Endothelial cell of umbilical vein (primary cell): ENCODE measurements at regions not wholly inside any gene's neighbourhood (a gene's known extent, or its start where the extent isn't known, plus 50 kb on each side); places are given as distances from the start of the nearest gene placed in this dataset.

ENCODE experiments used
- BruUV-seq: library from RNA; stranded (reverse); fragments of 400-500 nt; replicated peaks from 2 replicates; lab custom pipeline; 2021; lab: Mats Ljungman, UMichigan
- CTCF ChIA-PET: fragments of 300-600, 350-600 bp; sonication (Branson Sonifier 250); formaldehyde crosslinking; loops from one replicate; lab custom pipeline; 2021; ENCODE audit warnings: antibody characterized with exemption, inconsistent platforms; lab: Charles Lee
- POLR2A ChIA-PET: fragments of 300-600, 350-600 bp; sonication (Branson Sonifier 250); formaldehyde crosslinking; loops from one replicate; lab custom pipeline; 2021; ENCODE audit warnings: antibody characterized with exemption, inconsistent platforms; lab: Charles Lee
- DNase-seq: peaks from one replicate; pipeline ENCODE4 v3.0.0-alpha.2; 2011; ENCODE audit warnings: low read depth, low spot score
- FAIRE-seq: peaks from 2 replicates; lab custom pipeline; 2011; peaks lifted over from hg19 to GRCh38; lab: Jason Lieb, UNC
- H2AFZ ChIP-seq: 2 replicates; pipeline ENCODE4 v1.6.0; 2012; ENCODE audit warnings: low read depth, low read length, control low read depth, inconsistent platforms
- H3K27ac ChIP-seq: 2 replicates; pipeline ENCODE4 v1.5.1; 2011; ENCODE audit warnings: low read depth, mild to moderate bottlenecking, control low read depth, low read length, moderate library complexity; ENCODE audit not compliant: insufficient read depth
- H3K27me3 ChIP-seq, 2 experiments: 2 replicates each; pipeline versions ENCODE4 v1.6.0 to v1.6.1; 2011; ENCODE audit warnings: low read length in 2 of 2, mixed read lengths in 1 of 2; ENCODE audit not compliant: control insufficient read depth in 2 of 2, insufficient read depth in 2 of 2
- H3K36me3 ChIP-seq, 2 experiments: 2 replicates in 1 of 2; 3 replicates in 1 of 2; pipeline ENCODE4 v1.5.1; 2011; ENCODE audit warnings: low read length in 2 of 2, mild to moderate bottlenecking in 1 of 2, moderate library complexity in 1 of 2; ENCODE audit not compliant: control insufficient read depth in 2 of 2, insufficient read depth in 2 of 2; ENCODE audit errors: extremely low read depth in 1 of 2
- H3K4me1 ChIP-seq: 3 replicates; pipeline ENCODE4 v1.5.1; 2011; ENCODE audit warnings: mild to moderate bottlenecking, low read length; ENCODE audit not compliant: control insufficient read depth, insufficient read depth; ENCODE audit errors: extremely low read depth
- H3K4me2 ChIP-seq: 2 replicates; pipeline ENCODE4 v1.6.1; 2011; ENCODE audit warnings: low read length, control low read depth, mixed read lengths; ENCODE audit not compliant: insufficient read depth
- H3K4me3 ChIP-seq, 3 experiments: fragments of 200-600 bp in 1 of 3; sonication (generic), shearing (Covaris generic) in 1 of 3; replicated peaks in 1 of 3; 2 replicates each; pipeline ENCODE4 v1.5.1; 2011 to 2016; ENCODE audit warnings: control low read depth in 3 of 3, low read length in 3 of 3, mild to moderate bottlenecking in 2 of 3, inconsistent platforms in 1 of 3, low read depth in 1 of 3, moderate library complexity in 1 of 3; ENCODE audit not compliant: insufficient read depth in 1 of 3
- H3K79me2 ChIP-seq: 2 replicates; pipeline ENCODE4 v1.6.0; 2012; ENCODE audit warnings: low read length, inconsistent platforms; ENCODE audit not compliant: control insufficient read depth, insufficient read depth
- H3K9ac ChIP-seq: replicated peaks from 2 replicates; pipeline ENCODE3; 2011; ENCODE audit warnings: low read length, control low read depth; ENCODE audit not compliant: insufficient read depth; ENCODE audit errors: extremely low read depth
- H3K9me1 ChIP-seq: replicated peaks from 3 replicates; pipeline ENCODE4 v1.6.0; 2011; ENCODE audit warnings: mild to moderate bottlenecking, low read length; ENCODE audit not compliant: control insufficient read depth, insufficient read depth; ENCODE audit errors: extremely low read depth
- H3K9me3 ChIP-seq: replicated peaks from 2 replicates; pipeline ENCODE4 v1.5.1; 2012; ENCODE audit warnings: low read length, inconsistent platforms; ENCODE audit not compliant: control insufficient read depth, insufficient read depth
- H4K20me1 ChIP-seq: replicated peaks from 2 replicates; pipeline ENCODE3; 2011; ENCODE audit warnings: mild to moderate bottlenecking, low read length; ENCODE audit not compliant: control insufficient read depth, insufficient read depth; ENCODE audit errors: extremely low read depth
- CTCF ChIP-seq, 2 donors: IDR thresholded peaks; 1 replicate in 1 of 2; 2 replicates in 1 of 2; pipeline ENCODE4 v1.5.1; 2011; ENCODE audit warnings: low read length in 2 of 2, mild to moderate bottlenecking in 2 of 2, moderate library complexity in 2 of 2, control low read depth in 1 of 2, inconsistent platforms in 1 of 2, low read depth in 1 of 2; ENCODE audit not compliant: insufficient read depth in 1 of 2; ENCODE audit errors: extremely low read depth in 1 of 2
- EZH2 ChIP-seq: IDR thresholded peaks from 2 replicates; pipeline ENCODE4 v1.6.1; 2012; ENCODE audit warnings: borderline replicate concordance, low read depth, mild to moderate bottlenecking, moderate library complexity, low read length, inconsistent platforms; ENCODE audit not compliant: severe bottlenecking
- FOS ChIP-seq: IDR thresholded peaks from 2 replicates; pipeline ENCODE4 v1.6.1; 2011; ENCODE audit warnings: mild to moderate bottlenecking, low read length, moderate library complexity, borderline replicate concordance; ENCODE audit not compliant: insufficient read depth
- GATA2 ChIP-seq: IDR thresholded peaks from 2 replicates; pipeline ENCODE4 v1.7.0; 2011; ENCODE audit warnings: low read depth, mild to moderate bottlenecking, moderate library complexity, mixed read lengths, low read length; ENCODE audit not compliant: insufficient read length, insufficient read depth
- JUN ChIP-seq: IDR thresholded peaks from 2 replicates; pipeline ENCODE4 v1.6.1; 2011; ENCODE audit warnings: borderline replicate concordance, low read depth; ENCODE audit not compliant: insufficient read length, insufficient read depth
- MAX ChIP-seq: IDR thresholded peaks from 2 replicates; pipeline ENCODE4 v1.6.1; 2011; ENCODE audit not compliant: insufficient read depth, insufficient read length
- MYC ChIP-seq: IDR thresholded peaks from one replicate; pipeline ENCODE4 v1.6.1; 2011; ENCODE audit warnings: mild to moderate bottlenecking, low read depth, low read length
- POLR2A ChIP-seq: IDR thresholded peaks from 2 replicates; pipeline ENCODE4 v1.6.1; 2012; ENCODE audit warnings: low read depth, mild to moderate bottlenecking, control low read depth, low read length
- POLR2AphosphoS5 ChIP-seq: IDR thresholded peaks from 2 replicates; pipeline ENCODE4 v1.6.1; 2012; ENCODE audit warnings: low read depth, mild to moderate bottlenecking, control low read depth, low read length, moderate library complexity; ENCODE audit not compliant: insufficient read depth
- dilution Hi-C: fragments of 300-500 bp; cut with MboI; formaldehyde crosslinking; loops from one replicate; pipeline ENCODE4 v1.15.0; 2019; ENCODE audit warnings: low sequenced_read_pairs; ENCODE audit not compliant: extremely low pct_ligation_motif_present
- intact Hi-C: fragments of 100-400 bp; cut with micrococcal nuclease; formaldehyde crosslinking; loops from one replicate; pipeline ENCODE4 v1.10.0; 2022

- no peak overlapping the region for H3K4me3 ChIP-seq
- no peak overlapping the region for H3K27ac ChIP-seq
- ChIA-PET CTCF (no interaction called here), POLR2A (no interaction called here)
- no peaks in the 10 kb centered on the region for H4K20me1 ChIP-seq
- TF ChIP-seq EZH2 (no peak), GATA2 (no peak), POLR2A (no peak), MAX (no peak), POLR2AphosphoS5 (no peak), JUN (no peak), MYC (no peak)
- H3K4me2 ChIP-seq: no peak overlapping the region
- H3K4me1 ChIP-seq: no peaks in the 10 kb centered on the region
- H3K36me3 ChIP-seq: no peaks in the 10 kb centered on the region
- BruUV-seq: no TSS peak
- H3K9me3 ChIP-seq: peaks cover 2% of the 10 kb centered on the region
- FAIRE-seq (no peak), DNase-seq (no peak)
- H3K27me3 ChIP-seq: no peaks in the 10 kb centered on the region
- H3K79me2 ChIP-seq: no peaks in the 10 kb centered on the region
- no peaks in the 10 kb centered on the region for H3K9me1 ChIP-seq
- H3K9ac ChIP-seq: no peak overlapping the region
- dilution Hi-C loops (no loop called here), intact Hi-C loops (no loop called here)
- H2AFZ ChIP-seq: no peak overlapping the region
Measured at GRCh38 chr2:106981491-106981890, 95.5 kb upstream of the ST6GAL2 start.

DNA sequence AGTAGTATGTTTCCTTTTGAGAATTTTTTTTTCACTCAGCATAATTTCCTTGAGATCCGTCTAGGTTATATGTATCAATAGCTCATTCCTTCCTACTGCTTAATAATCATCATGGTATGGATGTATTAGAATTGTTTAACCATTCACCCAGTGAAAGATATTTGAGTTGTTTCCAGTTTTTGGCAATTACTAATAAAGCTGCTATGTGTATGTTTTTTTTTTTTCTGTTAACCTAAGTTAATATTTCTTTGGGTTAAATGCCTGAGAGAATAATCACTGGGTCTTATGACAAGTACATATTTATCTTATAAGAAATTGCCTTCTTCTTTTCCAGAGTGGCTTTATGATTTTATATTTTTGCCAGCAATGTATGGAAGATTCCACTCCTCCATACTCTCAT lies 96.4 kb upstream of the ST6GAL2 start:
- Histone ChIP-seq H3K4me1 (no peaks in the 10 kb centered on the region), H3K4me2 (no peak overlapping the region), H2AFZ (no peak overlapping the region), H3K79me2 (no peaks in the 10 kb centered on the region), H3K36me3 (no peaks in the 10 kb centered on the region), H3K27me3 (no peaks in the 10 kb centered on the region), H3K9me3 (peaks cover 2% of the 10 kb centered on the region), H3K27ac (no peak overlapping the region), H3K4me3 (no peak overlapping the region), H3K9me1 (no peaks in the 10 kb centered on the region), H4K20me1 (no peaks in the 10 kb centered on the region), H3K9ac (no peak overlapping the region)
- no peak for FAIRE-seq
- intact Hi-C loops (no loop called here), dilution Hi-C loops (no loop called here)
- ChIA-PET CTCF (no interaction called here), POLR2A (no interaction called here)
- BruUV-seq: no TSS peak
- no peak for TF ChIP-seq CTCF (IDR thresholded peaks at IDR 0.05; ENCODE audit: extremely low read depth in 1 of 2, insufficient read depth in 1 of 2, low read depth in 1 of 2, low read length in 2 of 2)
- no peak for TF ChIP-seq MAX
- TF ChIP-seq JUN: no peak
- TF ChIP-seq EZH2: no peak
- TF ChIP-seq POLR2AphosphoS5: no peak
- TF ChIP-seq POLR2A: no peak
- TF ChIP-seq MYC: no peak
- TF ChIP-seq FOS: no peak
- TF ChIP-seq GATA2: no peak
- DNase-seq: no peak
